GM12892 (cell line): ENCODE measurements at regions not wholly inside any gene's neighbourhood (a gene's known extent, or its start where the extent isn't known, plus 50 kb on each side); places are given as distances from the start of the nearest gene placed in this dataset.

Experiments
- POLR2A ChIP-seq: IDR thresholded peaks from 2 replicates; pipeline ENCODE4 v1.6.1; 2011; ENCODE audit warnings: low read depth, low read length, control low read depth
- TAF1 ChIP-seq: IDR thresholded peaks from 2 replicates; pipeline ENCODE4 v1.6.1; 2011; ENCODE audit warnings: low read depth, mild to moderate bottlenecking, control low read depth, low read length, borderline replicate concordance

DNA sequence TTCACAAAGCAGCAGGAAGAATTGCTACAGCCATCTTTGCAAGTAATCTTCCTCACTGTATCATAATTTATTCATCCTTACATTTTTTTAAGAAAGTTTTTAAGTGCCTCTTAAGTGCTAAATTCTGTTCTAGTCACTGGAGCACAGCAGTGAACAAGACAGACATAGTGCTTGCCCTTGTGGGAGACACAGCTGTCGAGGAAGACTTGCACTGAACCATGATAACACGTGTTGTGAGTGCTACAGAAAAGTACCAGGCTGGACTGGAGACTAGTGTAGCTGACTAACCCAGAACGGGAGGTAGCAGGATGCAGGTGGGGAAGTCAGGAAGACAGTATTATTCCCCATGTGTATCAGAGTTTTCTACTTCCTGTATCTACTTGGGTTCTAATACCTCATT lies 300.6 kb downstream of the TBL1XR1 start:
- TF ChIP-seq TAF1 (no peak), POLR2A (no peak)
